Endothelial cell of umbilical vein (primary cell): ENCODE measurements at regions not wholly inside any gene's neighbourhood (a gene's known extent, or its start where the extent isn't known, plus 50 kb on each side); places are given as distances from the start of the nearest gene placed in this dataset.

Experiments used
- BruUV-seq: library from RNA; stranded (reverse); fragments of 400-500 nt; replicated peaks from 2 replicates; lab custom pipeline; 2021; lab: Mats Ljungman, UMichigan
- CTCF ChIA-PET: fragments of 300-600, 350-600 bp; sonication (Branson Sonifier 250); formaldehyde crosslinking; loops from one replicate; lab custom pipeline; 2021; ENCODE audit warnings: antibody characterized with exemption, inconsistent platforms; lab: Charles Lee
- POLR2A ChIA-PET: fragments of 300-600, 350-600 bp; sonication (Branson Sonifier 250); formaldehyde crosslinking; loops from one replicate; lab custom pipeline; 2021; ENCODE audit warnings: antibody characterized with exemption, inconsistent platforms; lab: Charles Lee
- DNase-seq: peaks from one replicate; pipeline ENCODE4 v3.0.0-alpha.2; 2011; ENCODE audit warnings: low read depth, low spot score
- FAIRE-seq: peaks from 2 replicates; lab custom pipeline; 2011; peaks lifted over from hg19 to GRCh38; lab: Jason Lieb, UNC
- H2AFZ ChIP-seq: 2 replicates; pipeline ENCODE4 v1.6.0; 2012; ENCODE audit warnings: low read depth, low read length, control low read depth, inconsistent platforms
- H3K27ac ChIP-seq: 2 replicates; pipeline ENCODE4 v1.5.1; 2011; ENCODE audit warnings: low read depth, mild to moderate bottlenecking, control low read depth, low read length, moderate library complexity; ENCODE audit not compliant: insufficient read depth
- H3K27me3 ChIP-seq, 2 experiments: 2 replicates each; pipeline versions ENCODE4 v1.6.0 to v1.6.1; 2011; ENCODE audit warnings: low read length in 2 of 2, mixed read lengths in 1 of 2; ENCODE audit not compliant: control insufficient read depth in 2 of 2, insufficient read depth in 2 of 2
- H3K36me3 ChIP-seq, 2 experiments: 2 replicates in 1 of 2; 3 replicates in 1 of 2; pipeline ENCODE4 v1.5.1; 2011; ENCODE audit warnings: low read length in 2 of 2, mild to moderate bottlenecking in 1 of 2, moderate library complexity in 1 of 2; ENCODE audit not compliant: control insufficient read depth in 2 of 2, insufficient read depth in 2 of 2; ENCODE audit errors: extremely low read depth in 1 of 2
- H3K4me1 ChIP-seq: 3 replicates; pipeline ENCODE4 v1.5.1; 2011; ENCODE audit warnings: mild to moderate bottlenecking, low read length; ENCODE audit not compliant: control insufficient read depth, insufficient read depth; ENCODE audit errors: extremely low read depth
- H3K4me2 ChIP-seq: 2 replicates; pipeline ENCODE4 v1.6.1; 2011; ENCODE audit warnings: low read length, control low read depth, mixed read lengths; ENCODE audit not compliant: insufficient read depth
- H3K4me3 ChIP-seq, 3 experiments: fragments of 200-600 bp in 1 of 3; sonication (generic), shearing (Covaris generic) in 1 of 3; replicated peaks in 1 of 3; 2 replicates each; pipeline ENCODE4 v1.5.1; 2011 to 2016; ENCODE audit warnings: control low read depth in 3 of 3, low read length in 3 of 3, mild to moderate bottlenecking in 2 of 3, inconsistent platforms in 1 of 3, low read depth in 1 of 3, moderate library complexity in 1 of 3; ENCODE audit not compliant: insufficient read depth in 1 of 3
- H3K79me2 ChIP-seq: 2 replicates; pipeline ENCODE4 v1.6.0; 2012; ENCODE audit warnings: low read length, inconsistent platforms; ENCODE audit not compliant: control insufficient read depth, insufficient read depth
- H3K9ac ChIP-seq: replicated peaks from 2 replicates; pipeline ENCODE3; 2011; ENCODE audit warnings: low read length, control low read depth; ENCODE audit not compliant: insufficient read depth; ENCODE audit errors: extremely low read depth
- H3K9me1 ChIP-seq: replicated peaks from 3 replicates; pipeline ENCODE4 v1.6.0; 2011; ENCODE audit warnings: mild to moderate bottlenecking, low read length; ENCODE audit not compliant: control insufficient read depth, insufficient read depth; ENCODE audit errors: extremely low read depth
- H3K9me3 ChIP-seq: replicated peaks from 2 replicates; pipeline ENCODE4 v1.5.1; 2012; ENCODE audit warnings: low read length, inconsistent platforms; ENCODE audit not compliant: control insufficient read depth, insufficient read depth
- H4K20me1 ChIP-seq: replicated peaks from 2 replicates; pipeline ENCODE3; 2011; ENCODE audit warnings: mild to moderate bottlenecking, low read length; ENCODE audit not compliant: control insufficient read depth, insufficient read depth; ENCODE audit errors: extremely low read depth
- CTCF ChIP-seq, 2 donors: IDR thresholded peaks; 1 replicate in 1 of 2; 2 replicates in 1 of 2; pipeline ENCODE4 v1.5.1; 2011; ENCODE audit warnings: low read length in 2 of 2, mild to moderate bottlenecking in 2 of 2, moderate library complexity in 2 of 2, control low read depth in 1 of 2, inconsistent platforms in 1 of 2, low read depth in 1 of 2; ENCODE audit not compliant: insufficient read depth in 1 of 2; ENCODE audit errors: extremely low read depth in 1 of 2
- EZH2 ChIP-seq: IDR thresholded peaks from 2 replicates; pipeline ENCODE4 v1.6.1; 2012; ENCODE audit warnings: borderline replicate concordance, low read depth, mild to moderate bottlenecking, moderate library complexity, low read length, inconsistent platforms; ENCODE audit not compliant: severe bottlenecking
- FOS ChIP-seq: IDR thresholded peaks from 2 replicates; pipeline ENCODE4 v1.6.1; 2011; ENCODE audit warnings: mild to moderate bottlenecking, low read length, moderate library complexity, borderline replicate concordance; ENCODE audit not compliant: insufficient read depth
- GATA2 ChIP-seq: IDR thresholded peaks from 2 replicates; pipeline ENCODE4 v1.7.0; 2011; ENCODE audit warnings: low read depth, mild to moderate bottlenecking, moderate library complexity, mixed read lengths, low read length; ENCODE audit not compliant: insufficient read length, insufficient read depth
- JUN ChIP-seq: IDR thresholded peaks from 2 replicates; pipeline ENCODE4 v1.6.1; 2011; ENCODE audit warnings: borderline replicate concordance, low read depth; ENCODE audit not compliant: insufficient read length, insufficient read depth
- MAX ChIP-seq: IDR thresholded peaks from 2 replicates; pipeline ENCODE4 v1.6.1; 2011; ENCODE audit not compliant: insufficient read depth, insufficient read length
- MYC ChIP-seq: IDR thresholded peaks from one replicate; pipeline ENCODE4 v1.6.1; 2011; ENCODE audit warnings: mild to moderate bottlenecking, low read depth, low read length
- POLR2A ChIP-seq: IDR thresholded peaks from 2 replicates; pipeline ENCODE4 v1.6.1; 2012; ENCODE audit warnings: low read depth, mild to moderate bottlenecking, control low read depth, low read length
- POLR2AphosphoS5 ChIP-seq: IDR thresholded peaks from 2 replicates; pipeline ENCODE4 v1.6.1; 2012; ENCODE audit warnings: low read depth, mild to moderate bottlenecking, control low read depth, low read length, moderate library complexity; ENCODE audit not compliant: insufficient read depth
- dilution Hi-C: fragments of 300-500 bp; cut with MboI; formaldehyde crosslinking; loops from one replicate; pipeline ENCODE4 v1.15.0; 2019; ENCODE audit warnings: low sequenced_read_pairs; ENCODE audit not compliant: extremely low pct_ligation_motif_present
- intact Hi-C: fragments of 100-400 bp; cut with micrococcal nuclease; formaldehyde crosslinking; loops from one replicate; pipeline ENCODE4 v1.10.0; 2022

- H3K9me3 ChIP-seq = no peaks in the 10 kb centered on the region
- H3K27ac ChIP-seq = no peak overlapping the region
- dilution Hi-C loops = no loop called here
- H3K4me2 ChIP-seq = peak overlapping the region; percentile 26
- H3K79me2 ChIP-seq = no peaks in the 10 kb centered on the region
- no peaks in the 10 kb centered on the region for H3K36me3 ChIP-seq
- no peak for FAIRE-seq
- POLR2A ChIA-PET = no interaction called here
- CTCF ChIA-PET = interaction anchor here (0.7 to 12.6 kb wide), 33 partner anchors 9 to 530 kb away, joined by 3 to 416 read pairs (median 4); partner anchors contain the start of genes CMPK1 and FOXD2
- no TSS peak for BruUV-seq
- peaks cover 7% of the 10 kb centered on the region for H3K4me1 ChIP-seq
- TF ChIP-seq EZH2 = no peak
- TF ChIP-seq JUN = no peak
- no peaks in the 10 kb centered on the region for H4K20me1 ChIP-seq
- H3K9ac ChIP-seq = no peak overlapping the region
- intact Hi-C loops = loop anchor here (1.0 to 5.0 kb wide), 8 partner anchors 60 to 531 kb away; no protein-coding TSS in a partner anchor
- H2AFZ ChIP-seq = peak overlapping the region; percentile 44
- H3K4me3 ChIP-seq = no peak overlapping the region
- no peaks in the 10 kb centered on the region for H3K9me1 ChIP-seq
- no peak for DNase-seq
- H3K27me3 ChIP-seq = peaks cover 55 to 67% of the 10 kb centered on the region in 2 experiments
Measured at GRCh38 chr1:47709872-47710231, 272.0 kb downstream of the FOXD2 start.

- intact Hi-C loops = loop anchor here (1.0 to 5.0 kb wide), 8 partner anchors 60 to 532 kb away; no protein-coding TSS in a partner anchor
- POLR2A ChIA-PET = no interaction called here
- no peaks in the 10 kb centered on the region for H3K36me3 ChIP-seq
- H3K27ac ChIP-seq = no peak overlapping the region
- FAIRE-seq (peak; percentile 73), DNase-seq (peak; percentile 56)
- dilution Hi-C loops = no loop called here
- H3K27me3 ChIP-seq = peaks cover 59 to 66% of the 10 kb centered on the region in 2 experiments
- CTCF ChIA-PET = interaction anchor here (0.6 to 12.6 kb wide), 32 partner anchors 8 to 531 kb away, joined by 3 to 416 read pairs (median 4); partner anchors contain the start of genes CMPK1 and FOXD2
- H3K4me2 ChIP-seq = no peak overlapping the region
- TF ChIP-seq MAX (peak; percentile 30), GATA2 (no peak), JUN (no peak), POLR2A (no peak), POLR2AphosphoS5 (no peak), EZH2 (no peak), CTCF (IDR thresholded peaks at IDR 0.05; ENCODE audit: extremely low read depth in 1 of 2, insufficient read depth in 1 of 2, low read depth in 1 of 2, low read length in 2 of 2) (peak; percentile 98 to 99), FOS (no peak), MYC (no peak)
- H3K9me1 ChIP-seq = no peaks in the 10 kb centered on the region
- no TSS peak for BruUV-seq
- H2AFZ ChIP-seq = no peak overlapping the region
- H3K79me2 ChIP-seq = no peaks in the 10 kb centered on the region
- H3K9ac ChIP-seq = no peak overlapping the region
- H4K20me1 ChIP-seq = no peaks in the 10 kb centered on the region
- H3K4me1 ChIP-seq = peaks cover 7% of the 10 kb centered on the region
- no peaks in the 10 kb centered on the region for H3K9me3 ChIP-seq
- no peak overlapping the region for H3K4me3 ChIP-seq
Measured at GRCh38 chr1:47710329-47711071, 272.7 kb downstream of the FOXD2 start.
